Common myeloid progenitor, CD34-positive (primary cell): ENCODE measurements at regions not wholly inside any gene's neighbourhood (a gene's known extent, or its start where the extent isn't known, plus 50 kb on each side); places are given as distances from the start of the nearest gene placed in this dataset.

Experiments
- CTCF ChIA-PET: fragments of 350-600 bp; sonication (Branson Sonifier 250); formaldehyde crosslinking; loops from one replicate; lab custom pipeline; 2021; ENCODE audit warnings: antibody characterized with exemption; lab: Charles Lee
- POLR2A ChIA-PET: fragments of 350-600 bp; sonication (Branson Sonifier 250); formaldehyde crosslinking; loops from one replicate; lab custom pipeline; 2021; ENCODE audit warnings: antibody characterized with exemption; lab: Charles Lee
- DNase-seq, 3 donors: peaks; one replicate each; pipeline versions ENCODE4 v3.0.0 to v3.0.0-alpha.2; 2013
- H3K27ac ChIP-seq, 2 experiments: 1 replicate in 1 of 2; 2 replicates in 1 of 2; pipeline ENCODE4 v1.7.0; 2013; ENCODE audit warnings: inconsistent platforms in 2 of 2, low read length in 2 of 2, mild to moderate bottlenecking in 2 of 2, low read depth in 1 of 2, moderate library complexity in 1 of 2; ENCODE audit not compliant: severe bottlenecking in 2 of 2, insufficient read depth in 1 of 2, poor library complexity in 1 of 2
- H3K27me3 ChIP-seq, 5 experiments: replicated peaks in 2 of 5; 1 replicate in 3 of 5; 2 replicates in 2 of 5; pipeline versions ENCODE4 v1.6.1 to v1.7.0; 2013; ENCODE audit warnings: low read length in 4 of 5, mild to moderate bottlenecking in 2 of 5, moderate library complexity in 2 of 5, inconsistent platforms in 1 of 5; ENCODE audit not compliant: insufficient read depth in 5 of 5, control insufficient read depth in 4 of 5
- H3K36me3 ChIP-seq, 4 experiments: 1 replicate in 2 of 4; 2 replicates in 2 of 4; pipeline versions ENCODE4 v1.6.1 to v1.7.0; 2013; ENCODE audit warnings: low read length in 3 of 4, control low read depth in 1 of 4, mild to moderate bottlenecking in 1 of 4; ENCODE audit not compliant: control insufficient read depth in 4 of 4, insufficient read depth in 4 of 4
- H3K4me1 ChIP-seq, 4 experiments: 1 replicate in 3 of 4; 2 replicates in 1 of 4; pipeline versions ENCODE4 v1.6.1 to v1.7.1; 2013; ENCODE audit warnings: low read length in 3 of 4, mild to moderate bottlenecking in 3 of 4, control low read depth in 1 of 4, inconsistent platforms in 1 of 4, moderate library complexity in 1 of 4; ENCODE audit not compliant: control insufficient read depth in 4 of 4, insufficient read depth in 4 of 4; ENCODE audit errors: control extremely low read depth in 1 of 4
- H3K4me3 ChIP-seq, 7 experiments: 1 replicate in 4 of 7; 2 replicates in 3 of 7; pipeline versions ENCODE4 v1.5.1 to v1.7.0; 2013; ENCODE audit warnings: mild to moderate bottlenecking in 7 of 7, low read length in 6 of 7, moderate library complexity in 6 of 7, inconsistent platforms in 2 of 7, low read depth in 2 of 7, control low read depth in 1 of 7; ENCODE audit not compliant: insufficient read depth in 4 of 7, control insufficient read depth in 1 of 7; ENCODE audit errors: extremely low read depth in 1 of 7
- H3K9me3 ChIP-seq, 5 experiments: 1 replicate in 4 of 5; 2 replicates in 1 of 5; pipeline versions ENCODE4 v1.6.1 to v1.7.1; 2013; ENCODE audit warnings: low read length in 4 of 5, mild to moderate bottlenecking in 2 of 5, inconsistent platforms in 1 of 5, low read depth in 1 of 5, moderate library complexity in 1 of 5; ENCODE audit not compliant: control insufficient read depth in 4 of 5, insufficient read depth in 2 of 5; ENCODE audit errors: control extremely low read depth in 1 of 5
- WGBS: methylation state at CpG from one replicate; pipeline ENCODE4 v1.1.5; 2013; ENCODE audit not compliant: insufficient coverage; 5-methylcytosine and 5-hydroxymethylcytosine counted together

DNA sequence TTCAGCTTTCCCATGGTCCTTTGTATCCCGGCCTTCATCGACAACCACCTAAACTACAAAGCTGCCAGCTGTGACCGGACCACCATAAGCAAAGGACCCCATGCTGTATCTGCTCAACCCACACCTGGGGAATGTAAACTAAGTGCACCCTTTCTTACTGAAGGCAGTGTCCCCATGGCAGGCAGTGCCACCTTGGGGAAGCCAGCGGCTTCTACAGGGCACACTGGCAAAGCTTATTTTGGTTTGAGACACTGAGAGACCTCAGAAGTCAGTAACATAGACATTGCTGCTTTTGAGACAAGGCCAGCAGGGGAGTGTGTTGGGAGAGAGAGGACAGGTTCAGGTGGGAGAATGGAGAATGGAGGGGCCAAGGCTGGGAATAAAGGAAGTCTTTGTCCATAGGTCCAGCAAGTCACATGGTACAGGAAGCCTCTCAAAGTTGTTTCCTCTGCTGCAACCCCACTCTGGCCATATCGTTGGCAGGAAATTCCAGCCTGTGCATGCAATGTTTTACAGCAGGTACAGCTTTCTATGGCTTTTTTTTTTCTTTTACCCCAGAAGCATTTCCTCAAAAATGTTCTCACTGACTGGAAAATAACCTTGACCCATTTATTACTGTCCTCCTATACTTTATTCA is 85.9 kb upstream of the NPVF start:
- CTCF ChIA-PET, result interaction anchor here (0.6 kb wide), 1 partner anchor 936 kb away, joined by 3 read pairs; no protein-coding TSS in a partner anchor
- no peak for DNase-seq
- H3K36me3 ChIP-seq, result no peaks in the 10 kb centered on the region
- H3K27me3 ChIP-seq, result no peaks in the 10 kb centered on the region
- POLR2A ChIA-PET, result no interaction called here
- no peak overlapping the region for H3K4me3 ChIP-seq
- H3K4me1 ChIP-seq, result peaks cover 0 to 6% (median 0%) of the 10 kb centered on the region in 4 experiments
- H3K9me3 ChIP-seq, result no peaks in the 10 kb centered on the region
- H3K27ac ChIP-seq, result no peak overlapping the region
- WGBS, result 73% methylated on average over 5 of the region's 5 CpGs

DNA sequence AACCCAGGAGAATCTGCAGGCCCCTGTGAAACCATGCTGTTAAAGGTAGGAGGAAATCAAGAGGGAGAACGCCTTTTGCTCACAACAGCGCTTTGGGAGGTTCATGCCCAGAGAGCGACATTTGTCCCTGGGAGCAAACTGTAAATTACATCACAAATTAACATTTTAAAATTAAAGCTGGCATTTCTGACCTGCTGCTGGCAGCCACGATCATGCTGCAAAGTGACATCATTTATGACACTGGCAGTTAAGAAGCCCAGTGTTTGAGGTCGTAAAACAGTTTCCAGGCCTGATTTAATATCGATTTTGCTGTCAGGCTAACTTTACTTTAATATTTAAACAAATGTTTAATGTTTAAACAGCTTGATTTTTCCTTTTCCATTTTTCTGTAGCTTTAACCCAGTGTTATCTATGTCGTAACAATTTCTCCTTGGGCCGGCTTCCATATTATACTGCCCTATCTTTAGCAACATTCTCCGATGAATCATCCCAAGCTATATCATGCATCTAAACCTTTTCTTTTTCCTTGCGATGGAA is 86.5 kb upstream of the NPVF start:
- peaks cover 0 to 6% (median 0%) of the 10 kb centered on the region in 4 experiments for H3K4me1 ChIP-seq
- ChIA-PET CTCF (no interaction called here), POLR2A (no interaction called here)
- WGBS, result 100% methylated on average over 2 of the region's 10 CpGs
- no peak for DNase-seq
- no peaks in the 10 kb centered on the region for H3K27me3 ChIP-seq
- H3K4me3 ChIP-seq, result no peak overlapping the region
- no peaks in the 10 kb centered on the region for H3K36me3 ChIP-seq
- H3K9me3 ChIP-seq, result no peaks in the 10 kb centered on the region
- H3K27ac ChIP-seq, result no peak overlapping the region

DNA sequence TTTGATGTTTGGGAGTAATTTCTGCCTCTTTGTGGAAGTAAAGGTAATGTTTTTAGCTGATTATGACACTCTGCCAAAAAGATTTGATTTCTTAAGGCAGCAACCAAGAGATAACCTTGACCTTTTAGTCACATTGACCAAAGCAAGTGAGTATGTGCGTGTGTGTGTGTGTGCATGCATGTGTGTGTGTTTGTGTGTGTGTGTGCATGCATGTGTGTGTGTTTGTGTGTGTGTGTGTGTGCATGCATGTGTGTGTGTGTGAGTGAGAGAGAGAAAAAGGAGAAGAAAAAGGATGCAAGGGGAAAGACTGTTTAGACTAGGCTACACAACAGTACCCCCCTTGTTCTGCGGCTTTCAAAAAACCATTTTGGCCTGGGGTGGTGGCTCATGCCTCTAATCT is 88.1 kb upstream of the NPVF start:
- POLR2A ChIA-PET, result no interaction called here
- CTCF ChIA-PET, result interaction anchor here (0.9 kb wide), 1 partner anchor 14 kb away, joined by 3 read pairs; no protein-coding TSS in a partner anchor
- peaks cover 0 to 6% (median 0%) of the 10 kb centered on the region in 4 experiments for H3K4me1 ChIP-seq
- H3K27me3 ChIP-seq, result peaks cover 0 to 1% (median 0%) of the 10 kb centered on the region in 5 experiments
- 89% methylated on average over 1 of the region's 2 CpGs for WGBS
- H3K4me3 ChIP-seq, result no peak overlapping the region
- DNase-seq, result no peak
- H3K27ac ChIP-seq, result no peak overlapping the region
- no peaks in the 10 kb centered on the region for H3K9me3 ChIP-seq
- H3K36me3 ChIP-seq, result no peaks in the 10 kb centered on the region

DNA sequence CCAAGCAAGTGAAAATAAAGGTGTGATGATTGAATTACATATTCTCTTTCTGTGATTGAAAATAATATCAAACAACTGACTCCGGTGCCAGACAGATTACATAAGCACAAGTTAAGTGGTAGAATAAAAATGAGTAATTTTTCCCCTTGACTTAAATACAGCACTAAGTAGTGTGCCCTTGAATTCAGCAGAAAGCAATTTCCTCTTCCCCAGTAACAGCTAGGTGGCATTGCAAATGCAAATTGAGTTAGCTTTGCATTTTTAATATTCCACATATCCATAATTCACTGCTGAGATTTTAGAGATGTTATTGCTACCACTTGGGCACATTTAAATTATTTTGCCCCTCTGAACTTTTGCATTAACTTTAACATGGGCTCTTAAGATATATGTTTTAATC is 89.8 kb upstream of the NPVF start:
- H3K4me1 ChIP-seq, result peaks cover 0 to 6% (median 0%) of the 10 kb centered on the region in 4 experiments
- ChIA-PET CTCF (interaction anchor here (1.3 kb wide), 1 partner anchor 9 kb away, joined by 3 read pairs; no protein-coding TSS in a partner anchor), POLR2A (no interaction called here)
- no peaks in the 10 kb centered on the region for H3K36me3 ChIP-seq
- no peak overlapping the region for H3K27ac ChIP-seq
- no peaks in the 10 kb centered on the region for H3K9me3 ChIP-seq
- no CpG with 5 or more reads among the region's 1 CpG for WGBS
- no peak for DNase-seq
- H3K4me3 ChIP-seq, result no peak overlapping the region
- peaks cover 0 to 3% (median 0%) of the 10 kb centered on the region in 5 experiments for H3K27me3 ChIP-seq

DNA sequence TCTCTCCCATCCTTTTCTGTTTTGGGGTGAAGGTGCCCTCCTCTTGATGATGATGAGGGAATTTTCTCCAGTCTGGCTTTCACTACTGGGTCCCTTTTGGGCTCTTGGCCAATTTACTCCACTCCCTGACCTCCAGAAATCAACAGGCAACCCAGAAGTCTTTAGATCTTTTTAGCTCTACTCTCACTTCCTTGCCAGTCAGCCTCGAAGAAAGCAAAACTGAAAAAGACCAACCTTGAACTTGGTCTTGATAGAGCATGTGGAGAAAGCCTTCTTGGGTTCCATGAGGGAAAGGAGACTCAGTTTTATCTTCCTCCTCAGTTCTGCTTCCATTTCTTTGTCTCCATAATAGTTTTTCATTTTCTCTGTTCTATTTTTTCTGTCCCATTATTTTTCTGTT is 91.4 kb upstream of the NPVF start:
- no peaks in the 10 kb centered on the region for H3K4me1 ChIP-seq
- ChIA-PET POLR2A (no interaction called here), CTCF (no interaction called here)
- no peak overlapping the region for H3K27ac ChIP-seq
- no CpG with 5 or more reads among the region's 1 CpG for WGBS
- H3K36me3 ChIP-seq, result no peaks in the 10 kb centered on the region
- H3K27me3 ChIP-seq, result peaks cover 0 to 5% (median 0%) of the 10 kb centered on the region in 5 experiments
- no peaks in the 10 kb centered on the region for H3K9me3 ChIP-seq
- no peak for DNase-seq
- H3K4me3 ChIP-seq, result no peak overlapping the region

DNA sequence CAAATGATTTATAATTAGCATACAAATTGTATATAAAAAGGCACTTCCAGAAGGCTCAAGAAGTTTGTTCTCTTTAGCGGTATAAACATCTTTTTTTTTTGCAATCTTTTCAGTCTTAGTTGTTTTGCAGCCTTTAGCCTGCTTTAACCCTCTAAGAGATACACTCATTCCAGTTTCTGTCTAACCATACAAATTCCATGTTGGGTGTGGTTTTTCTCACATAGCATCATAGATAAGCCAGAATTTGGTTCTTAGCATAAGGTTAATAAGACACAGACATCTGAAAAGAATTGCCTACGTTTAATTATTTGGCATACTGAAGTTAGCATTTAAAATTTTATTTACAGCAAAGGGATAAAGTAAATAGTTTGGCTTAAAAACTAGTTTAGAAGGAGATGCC is 92.5 kb upstream of the NPVF start:
- Histone ChIP-seq H3K4me1 (no peaks in the 10 kb centered on the region), H3K27ac (no peak overlapping the region), H3K36me3 (no peaks in the 10 kb centered on the region), H3K9me3 (no peaks in the 10 kb centered on the region), H3K4me3 (no peak overlapping the region), H3K27me3 (peaks cover 0 to 5% (median 0%) of the 10 kb centered on the region in 5 experiments)
- ChIA-PET CTCF (no interaction called here), POLR2A (no interaction called here)
- WGBS, result no CpG with 5 or more reads among the region's 2 CpGs
- no peak for DNase-seq

DNA sequence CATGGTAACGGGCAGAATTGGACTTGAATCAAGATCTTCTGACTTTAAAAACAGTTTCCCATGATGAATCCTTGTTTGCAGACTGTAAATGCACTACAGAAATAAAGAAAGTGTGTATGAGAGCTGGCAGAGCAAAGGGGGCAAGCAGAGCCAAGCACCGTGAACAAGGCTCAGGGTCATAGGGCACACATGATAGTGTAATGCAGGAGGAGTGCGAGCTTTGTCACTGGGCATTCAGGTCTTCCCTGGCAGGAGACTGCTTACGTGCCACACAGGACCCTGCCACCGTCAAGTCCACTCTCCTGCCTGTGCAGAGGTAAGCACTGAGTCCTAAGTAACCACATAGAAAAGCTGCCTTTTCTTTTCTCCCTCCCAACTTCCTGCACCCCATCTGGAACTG is 93.1 kb upstream of the NPVF start:
- ChIA-PET CTCF (no interaction called here), POLR2A (interaction anchor here (0.6 kb wide), 1 partner anchor 268 kb away, joined by 4 read pairs; no protein-coding TSS in a partner anchor)
- no peak overlapping the region for H3K27ac ChIP-seq
- H3K4me3 ChIP-seq, result no peak overlapping the region
- H3K36me3 ChIP-seq, result no peaks in the 10 kb centered on the region
- H3K27me3 ChIP-seq, result peaks cover 0 to 5% (median 0%) of the 10 kb centered on the region in 5 experiments
- no peak for DNase-seq
- no peaks in the 10 kb centered on the region for H3K9me3 ChIP-seq
- H3K4me1 ChIP-seq, result no peaks in the 10 kb centered on the region
- WGBS, result 97% methylated on average over 5 of the region's 5 CpGs
